ENCODE measurements at regions not wholly inside any gene's neighbourhood (a gene's known extent, or its start where the extent isn't known, plus 50 kb on each side); places are given as distances from the start of the nearest gene placed in this dataset.

GRCh38 chr20:23156842-23157423 lies 70.8 kb upstream of the CD93 start:
- DNase-seq (no peak), ATAC-seq (no peak)
- WGBS, 4 donors: 82 to 92% (median 88%) methylated on average over 5 of the region's 5 CpGs
- Histone ChIP-seq H3K4me3 (no peak overlapping the region), H3K4me1 (peaks cover 7 to 94% (median 53%) of the 10 kb centered on the region in 12 donors), H3K9me3 (no peaks in the 10 kb centered on the region), H3K27ac (peak overlapping the region in 5 of 12 donors; percentile 2 to 83 (median 17)), H3K36me3 (no peaks in the 10 kb centered on the region), H3K27me3 (no peaks in the 10 kb centered on the region)
- intact Hi-C loops (cut with DNase I): loop anchor here in 1 of 10 donors (10.0 kb wide), 1 partner anchor 198 kb away; the partner anchor contains the start of gene NXT1
- TF ChIP-seq POLR2A (IDR thresholded peaks at IDR 0.05) (no peak), CTCF (IDR thresholded peaks at IDR 0.05) (no peak)

- WGBS, 4 donors: 93 to 94% (median 93%) methylated on average over 11 of the region's 11 CpGs
- Histone ChIP-seq H3K27ac (peak overlapping the region in 5 of 12 donors; percentile 2 to 83 (median 17)), H3K9me3 (no peaks in the 10 kb centered on the region), H3K27me3 (no peaks in the 10 kb centered on the region), H3K4me3 (no peak overlapping the region), H3K4me1 (peaks cover 3 to 94% (median 53%) of the 10 kb centered on the region in 12 donors), H3K36me3 (no peaks in the 10 kb centered on the region)
- DNase-seq (peak in 1 of 5 donors; percentile 66), ATAC-seq (no peak)
- intact Hi-C loops (cut with DNase I): loop anchor here in 1 of 10 donors (10.0 kb wide), 1 partner anchor 198 kb away; the partner anchor contains the start of gene NXT1
- TF ChIP-seq CTCF (IDR thresholded peaks at IDR 0.05) (no peak), POLR2A (IDR thresholded peaks at IDR 0.05) (no peak)
These were observed 70.2 kb upstream of the CD93 start for GRCh38 chr20:23156170-23156841.

- Histone ChIP-seq H3K4me1 (peaks cover 3 to 94% (median 53%) of the 10 kb centered on the region in 12 donors), H3K27ac (peak overlapping the region in 8 of 12 donors; percentile 16 to 89 (median 36)), H3K9me3 (no peaks in the 10 kb centered on the region), H3K27me3 (no peaks in the 10 kb centered on the region), H3K36me3 (no peaks in the 10 kb centered on the region), H3K4me3 (no peak overlapping the region)
- ATAC-seq (no peak), DNase-seq (no peak)
- TF ChIP-seq CTCF (IDR thresholded peaks at IDR 0.05) (no peak), POLR2A (IDR thresholded peaks at IDR 0.05) (no peak)
- WGBS, 4 donors: 72 to 83% (median 75%) methylated on average over 7 of the region's 7 CpGs
- intact Hi-C loops (cut with DNase I): loop anchor here in 1 of 10 donors (10.0 kb wide), 1 partner anchor 200 kb away; the partner anchor contains the start of gene NXT1
These were observed 69.0 kb upstream of the CD93 start for GRCh38 chr20:23155141-23155590.

- peak overlapping the region in 7 of 12 donors; percentile 3 to 89 (median 72) for H3K27ac ChIP-seq
- ATAC-seq (no peak), DNase-seq (no peak)
- H3K4me3 ChIP-seq: no peak overlapping the region
- peaks cover 3 to 91% (median 53%) of the 10 kb centered on the region in 12 donors for H3K4me1 ChIP-seq
- no peaks in the 10 kb centered on the region for H3K9me3 ChIP-seq
- intact Hi-C loops (cut with DNase I): loop anchor here in 2 of 10 donors (2.0 to 10.0 kb wide), 2 partner anchors 21 to 201 kb away; partner anchors contain the start of gene NXT1 (in 1 of the 2)
- WGBS, 4 donors: 82 to 95% (median 92%) methylated on average over 3 to 4 of the region's 4 CpGs
- no peak for TF ChIP-seq POLR2A (IDR thresholded peaks at IDR 0.05)
- no peaks in the 10 kb centered on the region for H3K27me3 ChIP-seq
- H3K36me3 ChIP-seq: no peaks in the 10 kb centered on the region
These were observed 67.7 kb upstream of the CD93 start for GRCh38 chr20:23153696-23154341.

Data from heart left ventricle (tissue), 16 donors.